HG02870 (cell line): ENCODE measurements at regions not wholly inside any gene's neighbourhood (a gene's known extent, or its start where the extent isn't known, plus 50 kb on each side); places are given as distances from the start of the nearest gene placed in this dataset.

Experiments used
- ATAC-seq: cut with Tn5 transposase; IDR thresholded peaks from one replicate; pipeline ENCODE4 v1.9.1; 2021; ENCODE audit warnings: mild to moderate bottlenecking, moderate library complexity; ENCODE audit not compliant: unreplicated experiment

- no peak for ATAC-seq
These were observed 57.4 kb upstream of the CCDC167 start for GRCh38 chr6:37556881-37557644.

GRCh38 chr6:37555040-37555781 lies 55.5 kb upstream of the CCDC167 start:
- no peak for ATAC-seq

GRCh38 chr6:37554480-37554819 lies 54.8 kb upstream of the CCDC167 start:
- ATAC-seq: no peak

- ATAC-seq: no peak
These were observed 52.6 kb upstream of the CCDC167 start for GRCh38 chr6:37552267-37552666.

GRCh38 chr6:37551867-37552266 lies 52.2 kb upstream of the CCDC167 start:
- no peak for ATAC-seq

GRCh38 chr6:37551446-37551845 lies 51.8 kb upstream of the CCDC167 start:
- no peak for ATAC-seq

- ATAC-seq: no peak
These were observed 51.3 kb upstream of the CCDC167 start for GRCh38 chr6:37551002-37551401.

- no peak for ATAC-seq
These were observed 50.6 kb upstream of the CCDC167 start for GRCh38 chr6:37550191-37550831.

- no peak for ATAC-seq
These were observed 49.9 kb upstream of the CCDC167 start for GRCh38 chr6:37549558-37549957.
